Tibial nerve (tissue), 4 donors: ENCODE measurements at regions not wholly inside any gene's neighbourhood (a gene's known extent, or its start where the extent isn't known, plus 50 kb on each side); places are given as distances from the start of the nearest gene placed in this dataset.

ENCODE experiments used
- DNase-seq, 2 donors: peaks; one replicate each; pipeline ENCODE4 v3.0.0-alpha.2; 2019; ENCODE audit warnings: low spot score in 2 of 2
- H3K27ac ChIP-seq, 4 donors: fragments of 200-600 bp; sonication (generic) in 3 of 4; one replicate each; pipeline ENCODE4 v1.5.1; 2017 to 2019; ENCODE audit warnings: mild to moderate bottlenecking in 1 of 4
- H3K27me3 ChIP-seq, 2 donors: fragments of 200-600 bp; sonication (generic) in 1 of 2; one replicate each; pipeline versions ENCODE4 v1.5.1 to v1.6.0; 2017 to 2019
- H3K36me3 ChIP-seq, 3 donors: fragments of 200-600 bp; sonication (generic); one replicate each; pipeline ENCODE4 v1.5.1; 2018 to 2019
- H3K4me1 ChIP-seq, 4 donors: fragments of 200-600 bp; sonication (generic) in 3 of 4; one replicate each; pipeline ENCODE4 v1.5.1; 2017 to 2019
- H3K4me3 ChIP-seq, 4 donors: fragments of 200-600 bp; sonication (generic) in 3 of 4; one replicate each; pipeline ENCODE4 v1.5.1; 2017 to 2019; ENCODE audit warnings: mild to moderate bottlenecking in 1 of 4, moderate library complexity in 1 of 4
- H3K9me3 ChIP-seq, 4 donors: fragments of 200-600 bp; sonication (generic) in 3 of 4; one replicate each; pipeline ENCODE4 v1.5.1; 2017 to 2019
- CTCF ChIP-seq, 5 experiments: fragments of 200-600 bp in 3 of 5; fragments of 450-650 bp in 2 of 5; sonication (generic) in 3 of 5; IDR thresholded peaks; one replicate each; pipeline ENCODE4 v1.5.1; 2016 to 2019; ENCODE audit warnings: antibody characterized with exemption in 5 of 5, mild to moderate bottlenecking in 3 of 5, moderate library complexity in 2 of 5
- EP300 ChIP-seq, 2 donors: sonication (generic); formaldehyde crosslinking; IDR thresholded peaks; one replicate each; pipeline ENCODE4 v1.6.1; 2017; ENCODE audit warnings: antibody characterized with exemption in 2 of 2, mild to moderate bottlenecking in 1 of 2
- POLR2A ChIP-seq, 2 donors: fragments of 450-650 bp; IDR thresholded peaks; one replicate each; pipeline ENCODE4 v1.6.1; 2017; ENCODE audit warnings: antibody characterized with exemption in 2 of 2, mild to moderate bottlenecking in 2 of 2, moderate library complexity in 2 of 2
- WGBS, 2 donors: methylation state at CpG; one replicate each; pipeline ENCODE4 v1.1.5; 2018; 5-methylcytosine and 5-hydroxymethylcytosine counted together

GRCh38 chr12:127294651-127295210 is 972.2 kb upstream of the TMEM132C start:
- Histone ChIP-seq H3K4me1 (no peaks in the 10 kb centered on the region), H3K27ac (no peak overlapping the region), H3K27me3 (no peaks in the 10 kb centered on the region), H3K4me3 (no peak overlapping the region), H3K36me3 (no peaks in the 10 kb centered on the region), H3K9me3 (peaks cover 0 to 2% (median 0%) of the 10 kb centered on the region in 4 donors)
- no peak for TF ChIP-seq POLR2A (IDR thresholded peaks at IDR 0.05)
- TF ChIP-seq CTCF (IDR thresholded peaks at IDR 0.05): no peak
- TF ChIP-seq EP300 (IDR thresholded peaks at IDR 0.05): no peak
- WGBS, 2 donors: 85 to 89% methylated on average over 5 to 6 of the region's 6 CpGs
- DNase-seq: no peak

GRCh38 chr12:127295630-127296029 is 971.3 kb upstream of the TMEM132C start:
- Histone ChIP-seq H3K36me3 (no peaks in the 10 kb centered on the region), H3K4me1 (no peaks in the 10 kb centered on the region), H3K4me3 (no peak overlapping the region), H3K27me3 (no peaks in the 10 kb centered on the region), H3K27ac (no peak overlapping the region), H3K9me3 (peaks cover 0 to 5% (median 0%) of the 10 kb centered on the region in 4 donors)
- no peak for DNase-seq
- TF ChIP-seq POLR2A (IDR thresholded peaks at IDR 0.05) (no peak), CTCF (IDR thresholded peaks at IDR 0.05) (no peak), EP300 (IDR thresholded peaks at IDR 0.05) (no peak)
- 81 to 83% methylated on average over 2 of the region's 2 CpGs for WGBS, 2 donors

- Histone ChIP-seq H3K36me3 (no peaks in the 10 kb centered on the region), H3K27me3 (no peaks in the 10 kb centered on the region), H3K9me3 (peaks cover 0 to 5% (median 0%) of the 10 kb centered on the region in 4 donors), H3K4me3 (no peak overlapping the region), H3K27ac (no peak overlapping the region), H3K4me1 (no peaks in the 10 kb centered on the region)
- 80 to 81% methylated on average over 10 of the region's 10 CpGs for WGBS, 2 donors
- TF ChIP-seq EP300 (IDR thresholded peaks at IDR 0.05) (no peak), POLR2A (IDR thresholded peaks at IDR 0.05) (no peak), CTCF (IDR thresholded peaks at IDR 0.05) (no peak)
- no peak for DNase-seq
Observed at GRCh38 chr12:127296591-127296990, 970.4 kb upstream of the TMEM132C start.

GRCh38 chr12:127297327-127297726 is 969.6 kb upstream of the TMEM132C start:
- H3K4me1 ChIP-seq: no peaks in the 10 kb centered on the region
- H3K27ac ChIP-seq: no peak overlapping the region
- no peaks in the 10 kb centered on the region for H3K27me3 ChIP-seq
- DNase-seq: no peak
- WGBS, 2 donors: 91 to 94% methylated on average over 3 of the region's 3 CpGs
- H3K36me3 ChIP-seq: no peaks in the 10 kb centered on the region
- H3K9me3 ChIP-seq: peaks cover 0 to 5% (median 0%) of the 10 kb centered on the region in 4 donors
- H3K4me3 ChIP-seq: no peak overlapping the region
- TF ChIP-seq POLR2A (IDR thresholded peaks at IDR 0.05): no peak
- no peak for TF ChIP-seq CTCF (IDR thresholded peaks at IDR 0.05)
- TF ChIP-seq EP300 (IDR thresholded peaks at IDR 0.05): no peak

GRCh38 chr12:127300075-127300474 is 966.9 kb upstream of the TMEM132C start:
- Histone ChIP-seq H3K4me3 (no peak overlapping the region), H3K4me1 (no peaks in the 10 kb centered on the region), H3K36me3 (no peaks in the 10 kb centered on the region), H3K27ac (no peak overlapping the region), H3K9me3 (peaks cover 0 to 5% (median 0%) of the 10 kb centered on the region in 4 donors), H3K27me3 (no peaks in the 10 kb centered on the region)
- 84 to 90% methylated on average over 4 of the region's 4 CpGs for WGBS, 2 donors
- DNase-seq: no peak
- no peak for TF ChIP-seq POLR2A (IDR thresholded peaks at IDR 0.05)
- no peak for TF ChIP-seq EP300 (IDR thresholded peaks at IDR 0.05)
- TF ChIP-seq CTCF (IDR thresholded peaks at IDR 0.05): no peak
